Natural killer cell (primary cell): ENCODE measurements at regions not wholly inside any gene's neighbourhood (a gene's known extent, or its start where the extent isn't known, plus 50 kb on each side); places are given as distances from the start of the nearest gene placed in this dataset.

ENCODE experiments used
- ATAC-seq, 3 donors: fragments of 150-1000 bp in 2 of 3; fragments of 200-7000 bp in 1 of 3; cut with Tn5 transposase; 1 replicate in 1 of 3; 2 replicates in 2 of 3; pipeline ENCODE4 v1.10.0; 2021; ENCODE audit warnings: mild to moderate bottlenecking in 2 of 3, moderate library complexity in 2 of 3
- DNase-seq, 2 donors: peaks; one replicate each; pipeline versions ENCODE4 v3.0.0 to v3.0.0-alpha.2; 2013 to 2021; ENCODE audit warnings: mixed read lengths in 1 of 2
- H3K27ac ChIP-seq: one replicate; pipeline ENCODE4 v1.5.1; 2013; ENCODE audit warnings: mild to moderate bottlenecking, low read length
- H3K27me3 ChIP-seq: one replicate; pipeline ENCODE4 v1.6.1; 2013; ENCODE audit warnings: low read length; ENCODE audit not compliant: control insufficient read depth, insufficient read depth
- H3K36me3 ChIP-seq: one replicate; pipeline ENCODE4 v1.6.1; 2013; ENCODE audit warnings: low read length; ENCODE audit not compliant: control insufficient read depth, insufficient read depth
- H3K4me1 ChIP-seq: one replicate; pipeline ENCODE4 v1.6.1; 2013; ENCODE audit warnings: low read length; ENCODE audit not compliant: control insufficient read depth, insufficient read depth
- H3K4me3 ChIP-seq: one replicate; pipeline ENCODE4 v1.5.1; 2013; ENCODE audit warnings: low read length
- H3K9me3 ChIP-seq: one replicate; pipeline ENCODE4 v1.6.1; 2013; ENCODE audit warnings: low read length; ENCODE audit not compliant: control insufficient read depth, insufficient read depth
- H3K27ac Mint-ChIP-seq, 2 donors: one replicate each; pipeline ENCODE4 v1.8.0; 2022; ENCODE audit warnings: mild to moderate bottlenecking in 2 of 2, mixed read lengths in 2 of 2, moderate library complexity in 1 of 2
- H3K27me3 Mint-ChIP-seq, 2 donors: one replicate each; pipeline ENCODE4 v1.8.0; 2022; ENCODE audit warnings: low read depth in 2 of 2, mixed read lengths in 2 of 2
- H3K36me3 Mint-ChIP-seq: one replicate; pipeline ENCODE4 v1.8.0; 2022; ENCODE audit warnings: mixed read lengths
- H3K4me1 Mint-ChIP-seq, 2 donors: one replicate each; pipeline ENCODE4 v1.8.0; 2022; ENCODE audit warnings: mixed read lengths in 2 of 2
- H3K4me3 Mint-ChIP-seq: one replicate; pipeline ENCODE4 v1.8.0; 2022; ENCODE audit warnings: mild to moderate bottlenecking, moderate library complexity, mixed read lengths
- H3K9me3 Mint-ChIP-seq, 2 donors: one replicate each; pipeline ENCODE4 v1.8.0; 2022; ENCODE audit warnings: mixed read lengths in 2 of 2
- CTCF ChIP-seq: fragments of 200-600 bp; IDR thresholded peaks from one replicate; pipeline ENCODE4 v1.8.0; 2022; ENCODE audit warnings: antibody characterized with exemption
- WGBS: methylation state at CpG from one replicate; pipeline ENCODE4 v1.1.7; 2013; ENCODE audit warnings: missing lambda C conversion rate; ENCODE audit not compliant: insufficient coverage; 5-methylcytosine and 5-hydroxymethylcytosine counted together
- intact Hi-C: fragments of 100-400 bp; cut with micrococcal nuclease; formaldehyde crosslinking; loops from one replicate; pipeline ENCODE4 v1.14.2; 2022

GRCh38 chr5:112660359-112660758, 77.3 kb upstream of the APC start:
- H3K4me3 Mint-ChIP-seq, result no peak overlapping the region
- no peak overlapping the region for H3K4me3 ChIP-seq
- 100% methylated on average over 1 of the region's 1 CpG for WGBS
- no peaks in the 10 kb centered on the region for H3K9me3 ChIP-seq
- H3K27me3 ChIP-seq, result no peaks in the 10 kb centered on the region
- ATAC-seq (no peak), DNase-seq (no peak)
- H3K36me3 Mint-ChIP-seq, result peaks cover 12% of the 10 kb centered on the region
- intact Hi-C loops, result no loop called here
- no peaks in the 10 kb centered on the region for H3K4me1 Mint-ChIP-seq
- peaks cover 7 to 9% of the 10 kb centered on the region in 2 donors for H3K9me3 Mint-ChIP-seq
- peaks cover 19 to 36% of the 10 kb centered on the region in 2 donors for H3K27me3 Mint-ChIP-seq
- H3K27ac ChIP-seq, result no peak overlapping the region
- H3K36me3 ChIP-seq, result no peaks in the 10 kb centered on the region
- TF ChIP-seq CTCF, result no peak
- no peaks in the 10 kb centered on the region for H3K4me1 ChIP-seq
- no peak overlapping the region for H3K27ac Mint-ChIP-seq

- H3K36me3 ChIP-seq, result no peaks in the 10 kb centered on the region
- no peak for DNase-seq
- no peak for TF ChIP-seq CTCF
- Mint-ChIP-seq H3K4me1 (no peaks in the 10 kb centered on the region), H3K27ac (no peak overlapping the region), H3K27me3 (peaks cover 17 to 34% of the 10 kb centered on the region in 2 donors), H3K36me3 (peaks cover 12% of the 10 kb centered on the region), H3K4me3 (no peak overlapping the region), H3K9me3 (peaks cover 7 to 9% of the 10 kb centered on the region in 2 donors)
- no peaks in the 10 kb centered on the region for H3K27me3 ChIP-seq
- WGBS, result 91% methylated on average over 3 of the region's 3 CpGs
- intact Hi-C loops, result no loop called here
- H3K4me3 ChIP-seq, result no peak overlapping the region
- no peak overlapping the region for H3K27ac ChIP-seq
- H3K9me3 ChIP-seq, result no peaks in the 10 kb centered on the region
- no peak for ATAC-seq
- no peaks in the 10 kb centered on the region for H3K4me1 ChIP-seq
Observed at GRCh38 chr5:112663146-112663545, 74.5 kb upstream of the APC start.

DNA sequence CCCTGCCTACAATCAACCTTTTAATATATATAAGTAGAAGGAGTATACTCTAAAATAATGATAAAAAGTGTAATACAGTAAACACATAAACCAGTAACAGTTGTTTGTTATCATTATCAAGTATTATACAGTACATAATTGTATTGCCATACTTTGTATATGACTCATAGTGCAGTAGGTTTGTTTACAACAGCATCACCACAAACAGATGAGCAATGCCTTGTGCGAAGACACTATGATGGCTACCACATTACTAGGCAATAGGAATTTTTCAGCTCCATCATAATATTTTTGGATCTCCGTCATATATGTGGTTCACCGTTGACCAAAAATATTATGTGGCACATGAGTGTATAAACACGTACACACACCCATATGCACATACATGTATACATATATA, 69.7 kb upstream of the APC start:
- WGBS, result 94% methylated on average over 2 of the region's 4 CpGs
- no peak overlapping the region for H3K4me3 ChIP-seq
- intact Hi-C loops, result no loop called here
- H3K36me3 ChIP-seq, result no peaks in the 10 kb centered on the region
- DNase-seq (no peak), ATAC-seq (no peak)
- no peaks in the 10 kb centered on the region for H3K9me3 ChIP-seq
- Mint-ChIP-seq H3K27ac (no peak overlapping the region), H3K27me3 (peaks cover 6 to 12% of the 10 kb centered on the region in 2 donors), H3K4me3 (no peak overlapping the region), H3K9me3 (no peaks in the 10 kb centered on the region), H3K36me3 (no peaks in the 10 kb centered on the region), H3K4me1 (no peaks in the 10 kb centered on the region)
- H3K4me1 ChIP-seq, result no peaks in the 10 kb centered on the region
- TF ChIP-seq CTCF, result no peak
- no peak overlapping the region for H3K27ac ChIP-seq
- peaks cover 4% of the 10 kb centered on the region for H3K27me3 ChIP-seq

DNA sequence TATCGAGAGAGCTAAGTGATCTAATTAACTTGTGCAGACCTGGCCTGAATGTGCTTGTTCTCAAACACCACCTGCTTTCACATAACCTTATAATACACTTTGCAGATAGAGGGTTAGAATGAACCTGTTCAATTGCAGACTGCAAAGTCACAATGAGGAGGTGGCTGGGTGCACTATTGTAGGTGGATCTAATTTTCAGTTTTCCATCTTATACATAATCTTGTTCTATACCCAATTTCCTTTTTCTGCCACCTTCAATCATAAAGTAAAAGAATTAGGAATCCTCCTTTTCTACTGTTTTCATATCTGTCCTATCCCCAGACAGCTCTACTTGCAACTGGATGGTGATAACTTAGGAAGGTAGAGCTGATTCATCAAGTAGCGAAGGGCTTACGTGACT, 68.8 kb upstream of the APC start:
- peaks cover 4% of the 10 kb centered on the region for H3K27me3 ChIP-seq
- WGBS, result 92% methylated on average over 2 of the region's 3 CpGs

More for the DNA sequence above, 68.8 kb upstream of the APC start:
- Mint-ChIP-seq H3K4me1 (no peaks in the 10 kb centered on the region), H3K27me3 (peaks cover 6 to 19% of the 10 kb centered on the region in 2 donors), H3K9me3 (no peaks in the 10 kb centered on the region), H3K27ac (no peak overlapping the region), H3K36me3 (no peaks in the 10 kb centered on the region), H3K4me3 (no peak overlapping the region)
- Histone ChIP-seq H3K36me3 (no peaks in the 10 kb centered on the region), H3K9me3 (no peaks in the 10 kb centered on the region), H3K27ac (no peak overlapping the region), H3K4me3 (no peak overlapping the region), H3K4me1 (no peaks in the 10 kb centered on the region)
- ATAC-seq, result no peak
- no peak for TF ChIP-seq CTCF
- intact Hi-C loops, result no loop called here
- DNase-seq, result no peak
